Caki2 (cell line): ENCODE measurements at regions not wholly inside any gene's neighbourhood (a gene's known extent, or its start where the extent isn't known, plus 50 kb on each side); places are given as distances from the start of the nearest gene placed in this dataset.
A peak's percentile ranks its signal among the peaks of the same experiment; 100 is the strongest.
"Not testable (repeated sequence)": the region's sequence is repeated elsewhere in the genome, so short reads cannot be mapped to it uniquely, and the experiment has no call there.

Experiments
- DNase-seq: peaks from one replicate; pipeline ENCODE4 v3.0.0-alpha.2; 2015; ENCODE audit warnings: low read depth
- in situ Hi-C: cut with HindIII; loops from 2 replicates; pipeline ENCODE4 v1.10.0; 2016; ENCODE audit warnings: low sequenced_read_pairs, low pct_unique_long_range_greater_than_20kb, mixed read lengths

DNA sequence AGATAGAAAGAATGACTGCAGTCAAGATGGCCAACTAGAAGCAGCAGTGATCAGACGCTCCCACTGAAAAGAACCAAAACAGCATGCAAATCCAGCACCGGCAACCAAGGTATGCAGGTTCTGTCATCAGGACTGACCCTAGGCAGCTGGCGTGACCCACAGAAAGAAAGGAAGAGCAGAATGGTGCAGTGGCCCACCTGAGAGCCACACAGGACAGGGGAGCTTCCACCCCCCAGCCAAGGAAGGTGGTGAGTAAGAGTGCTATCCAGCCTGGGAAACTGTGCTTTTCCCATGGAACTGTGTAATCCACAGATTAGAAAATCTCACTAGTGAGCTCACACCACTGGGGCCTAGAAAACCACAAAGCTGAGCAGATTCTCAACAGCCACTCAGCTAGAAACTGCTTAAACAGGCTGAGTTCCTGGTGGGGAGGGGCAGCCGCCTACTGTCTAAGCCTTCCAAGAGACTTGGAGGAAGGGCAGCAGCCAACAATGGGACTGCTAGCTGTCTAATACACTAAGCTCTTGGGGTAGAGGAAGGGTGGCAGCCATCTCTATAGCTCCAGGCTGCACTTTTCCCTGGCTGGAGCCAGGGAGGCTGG, 127.9 kb downstream of the EVA1A start:
- in situ Hi-C loops: no loop called here
- DNase-seq: peak; percentile 6

DNA sequence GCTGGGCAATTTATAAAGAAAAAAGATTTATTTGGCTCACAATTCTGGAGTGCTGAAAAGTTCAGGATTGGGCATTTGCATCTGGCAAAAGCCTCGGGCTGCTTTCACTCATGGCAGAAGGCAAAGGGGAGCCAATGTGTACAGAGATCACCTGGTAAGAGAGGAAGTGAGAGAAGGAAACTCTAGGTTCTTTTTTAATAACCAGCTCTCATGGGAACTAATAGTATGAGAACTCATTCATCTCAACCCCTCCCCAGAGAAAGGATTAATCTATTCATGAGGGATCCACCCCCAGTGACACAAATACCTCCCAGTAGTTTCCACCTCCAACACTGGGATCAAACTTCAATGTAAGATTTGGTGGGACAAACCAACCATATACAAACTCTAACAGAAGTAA, 129.0 kb downstream of the EVA1A start:
- in situ Hi-C loops: no loop called here
- DNase-seq: peak; percentile 7

DNA sequence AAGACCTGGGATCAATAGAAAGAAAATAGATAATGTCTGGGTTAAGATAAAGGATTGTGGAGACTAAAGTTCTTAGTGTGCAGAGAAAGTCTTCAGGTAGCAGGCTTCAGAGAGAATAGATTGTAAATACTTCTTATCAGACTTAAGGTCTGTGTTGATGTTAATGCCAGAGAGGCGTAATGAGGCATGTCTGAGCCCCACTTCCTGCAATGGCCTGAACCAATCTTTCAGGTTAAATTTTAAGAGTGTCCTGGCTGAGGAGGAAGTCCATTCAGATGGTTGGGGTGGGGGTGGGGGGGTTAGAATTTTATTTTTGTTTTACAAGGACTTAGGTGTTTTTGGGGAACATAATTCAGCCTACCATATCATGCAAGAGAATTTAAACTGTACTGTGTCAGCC, 129.5 kb downstream of the EVA1A start:
- DNase-seq: no peak
- in situ Hi-C loops: no loop called here

DNA sequence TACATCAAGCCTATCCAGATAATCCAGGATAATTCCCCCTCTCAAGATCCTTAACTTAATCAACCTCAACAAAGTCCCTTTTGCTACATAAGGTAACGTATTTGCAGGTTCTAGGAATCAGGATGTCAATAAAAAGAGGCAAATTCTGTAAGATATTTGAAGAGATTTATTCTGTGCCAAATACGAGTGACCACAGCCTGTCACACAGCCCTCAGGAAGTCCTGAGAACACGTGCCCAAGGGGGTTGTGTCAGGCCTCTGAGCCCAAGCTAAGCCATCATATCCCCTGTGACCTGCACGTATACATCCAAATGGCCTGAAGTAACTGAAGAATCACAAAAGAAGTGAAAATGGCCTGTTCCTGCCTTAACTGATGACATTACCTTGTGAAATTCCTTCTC, 130.3 kb downstream of the EVA1A start:
- in situ Hi-C loops, DNase-seq: not testable (repeated sequence)

DNA sequence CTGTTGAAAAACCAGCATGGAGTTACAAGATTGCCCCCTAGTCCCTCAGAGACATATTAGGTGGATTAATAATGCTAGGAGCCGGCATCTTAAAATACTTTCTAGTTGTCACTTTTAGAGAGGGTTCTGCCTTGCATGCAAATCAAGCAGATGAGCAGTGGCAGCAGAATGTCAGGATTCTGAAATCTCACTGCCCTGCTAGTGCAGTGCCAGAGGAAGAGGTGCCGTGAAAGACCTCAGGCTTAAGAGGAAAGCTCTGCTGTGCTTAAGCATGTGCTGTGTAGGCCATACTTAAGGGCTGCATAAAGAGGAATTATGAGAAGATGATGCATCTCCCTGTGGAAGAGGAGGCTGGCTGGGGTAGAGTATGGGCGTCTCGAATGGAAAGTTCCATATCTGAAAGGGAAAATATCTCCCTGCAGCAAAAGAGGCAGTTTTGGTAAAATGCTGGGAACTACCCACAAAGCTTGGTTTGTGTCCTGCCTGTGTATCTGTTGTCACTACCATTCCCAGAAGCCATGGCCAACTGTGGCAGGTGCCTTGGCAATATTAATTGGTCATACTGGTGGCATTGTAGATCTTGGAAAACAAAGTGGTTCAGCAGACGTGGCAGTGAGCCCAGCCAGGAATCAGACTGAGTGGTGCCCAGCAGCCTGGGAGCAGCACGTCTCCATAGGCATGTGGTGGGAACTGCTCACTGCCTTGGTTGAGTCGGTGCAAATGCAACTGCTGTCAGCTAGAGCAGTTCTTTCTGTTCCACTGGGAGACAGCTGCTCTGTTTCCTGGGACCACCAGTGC, 131.9 kb downstream of the EVA1A start:
- in situ Hi-C loops: no loop called here
- no peak for DNase-seq

DNA sequence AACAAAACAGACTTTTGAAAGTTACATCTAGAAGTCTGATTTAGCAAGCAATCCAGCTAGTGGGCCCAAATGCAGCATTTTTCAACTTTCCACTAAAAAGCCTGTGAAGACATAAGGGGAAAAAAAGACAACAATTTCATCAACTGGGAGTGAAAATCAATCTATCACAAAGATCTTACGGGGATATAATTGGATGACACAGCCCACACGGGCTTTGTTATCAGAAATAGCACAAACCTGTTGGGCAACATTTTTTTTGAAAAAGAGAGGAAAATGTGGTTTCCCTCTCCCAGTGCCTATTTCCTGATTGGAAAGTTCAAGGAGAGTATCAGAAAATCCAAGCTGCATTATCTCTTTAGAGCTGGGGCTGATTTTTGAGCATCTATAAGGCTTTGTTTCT, 132.7 kb downstream of the EVA1A start:
- in situ Hi-C loops: no loop called here
- DNase-seq: no peak

DNA sequence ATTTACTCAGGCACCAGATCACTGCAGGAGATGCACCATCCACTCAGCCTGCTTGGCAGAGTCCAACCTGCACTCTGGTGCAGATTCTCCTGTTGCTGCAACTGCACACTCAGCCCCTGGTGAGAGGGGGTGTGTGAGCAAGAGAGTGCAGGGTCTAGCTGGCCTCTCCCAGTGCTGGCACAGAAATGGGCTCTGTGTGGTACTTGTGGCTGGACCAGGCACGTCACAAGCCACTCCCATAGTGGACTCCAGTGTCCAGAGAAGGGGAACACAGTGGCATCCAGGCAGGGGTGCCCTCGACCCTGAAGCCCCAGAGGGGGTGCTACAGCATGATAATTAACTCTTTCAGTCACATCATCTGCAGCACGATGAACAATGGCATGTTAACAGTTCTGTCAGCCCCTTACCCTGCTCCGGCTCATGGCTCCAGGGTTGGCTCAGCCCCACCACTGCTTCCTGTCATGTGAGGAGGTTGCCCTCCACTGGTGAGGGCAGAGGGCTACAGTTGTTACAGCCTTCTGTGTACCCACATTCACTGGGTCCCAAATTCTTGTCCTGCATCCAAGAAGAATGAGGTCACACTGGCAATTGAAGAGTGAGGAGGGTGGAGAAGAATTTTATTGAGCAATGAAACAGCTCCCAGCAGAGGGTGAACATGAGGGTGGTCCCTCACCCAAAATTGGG, 135.7 kb downstream of the EVA1A start:
- in situ Hi-C loops: no loop called here
- DNase-seq: no peak

DNA sequence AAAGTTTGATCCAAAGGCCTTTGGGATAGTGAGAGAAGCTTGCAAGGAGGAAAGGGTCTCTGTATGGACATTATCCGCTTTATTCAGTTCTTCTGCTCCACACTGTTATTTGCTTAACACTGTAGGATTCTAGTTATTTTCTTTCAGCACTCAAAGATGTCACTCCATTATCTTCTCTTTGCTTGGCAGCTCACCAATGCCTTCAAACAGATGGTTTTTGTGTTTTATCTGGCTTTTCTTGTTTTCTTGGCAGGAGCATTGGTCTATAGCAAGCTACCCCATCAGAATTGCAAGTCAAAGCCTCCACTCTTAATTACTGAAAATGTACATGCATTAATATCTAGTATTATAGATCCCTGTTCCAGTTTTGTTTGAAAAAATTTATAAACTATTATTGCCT, 138.8 kb downstream of the EVA1A start:
- in situ Hi-C loops: no loop called here

DNA sequence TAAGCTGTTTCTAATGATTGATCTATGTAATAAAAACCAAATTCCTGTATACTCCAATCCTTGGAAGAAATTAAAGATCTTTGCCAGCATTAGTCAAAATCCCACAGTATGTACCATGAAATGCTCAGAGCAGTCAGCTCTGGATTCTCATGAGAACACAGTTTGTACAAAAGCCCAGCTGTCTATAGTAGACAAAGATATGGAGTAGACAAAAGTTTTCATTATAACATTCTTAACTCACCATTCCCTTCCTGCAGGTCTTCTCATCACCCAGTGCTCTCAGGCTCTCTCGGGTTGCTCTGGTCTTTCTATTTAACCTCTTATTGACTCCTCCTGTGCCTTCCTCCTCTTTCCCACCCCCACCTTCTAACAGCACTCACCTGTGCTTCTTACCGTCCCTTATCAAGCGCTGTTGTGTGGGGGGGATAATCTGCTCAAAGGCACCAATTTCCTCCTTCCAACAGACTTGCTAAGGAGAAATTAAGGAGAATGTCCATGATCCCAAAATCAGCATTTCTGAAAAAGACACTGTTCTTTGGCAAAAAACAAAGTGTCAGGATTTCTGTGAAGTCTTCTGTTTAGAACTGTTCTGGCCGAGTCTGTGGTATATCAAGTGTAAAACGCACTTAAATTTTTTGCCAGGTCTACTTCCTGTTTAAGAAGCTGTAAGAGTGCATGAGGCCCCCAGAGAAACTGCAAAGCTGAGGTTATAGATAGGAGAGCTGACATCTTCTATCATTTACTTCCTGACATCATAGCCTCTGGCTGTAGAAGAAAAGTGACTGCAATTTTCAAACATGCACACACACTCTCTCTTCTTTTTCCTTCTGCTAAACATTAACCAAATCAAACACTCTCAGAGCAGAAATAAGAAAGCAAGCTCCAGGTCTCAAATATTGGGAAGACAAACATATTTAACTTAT, 144.1 kb downstream of the EVA1A start:
- in situ Hi-C loops: no loop called here
- DNase-seq: peak; percentile 33

More for the DNA sequence above, 138.8 kb downstream of the EVA1A start:
- DNase-seq: no peak

DNA sequence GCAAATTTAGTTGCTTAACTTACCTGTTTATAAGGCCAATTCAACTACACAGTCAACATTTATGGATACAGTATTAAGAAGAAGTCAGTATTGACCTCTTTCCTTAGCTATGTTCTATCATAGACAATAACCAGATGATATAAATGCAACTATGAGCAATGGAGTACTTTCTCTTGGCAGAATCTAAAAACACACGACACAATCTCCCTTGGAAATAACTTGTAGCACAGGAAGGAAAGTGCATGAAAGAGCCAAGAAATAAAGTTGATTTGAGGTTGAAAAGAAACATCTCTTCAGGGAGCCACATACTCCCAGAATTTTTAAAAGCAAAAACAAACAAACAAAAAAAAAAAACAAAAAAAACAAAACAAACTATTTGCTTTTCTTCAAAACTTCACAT, 145.0 kb downstream of the EVA1A start:
- no peak for DNase-seq
- in situ Hi-C loops: no loop called here

DNA sequence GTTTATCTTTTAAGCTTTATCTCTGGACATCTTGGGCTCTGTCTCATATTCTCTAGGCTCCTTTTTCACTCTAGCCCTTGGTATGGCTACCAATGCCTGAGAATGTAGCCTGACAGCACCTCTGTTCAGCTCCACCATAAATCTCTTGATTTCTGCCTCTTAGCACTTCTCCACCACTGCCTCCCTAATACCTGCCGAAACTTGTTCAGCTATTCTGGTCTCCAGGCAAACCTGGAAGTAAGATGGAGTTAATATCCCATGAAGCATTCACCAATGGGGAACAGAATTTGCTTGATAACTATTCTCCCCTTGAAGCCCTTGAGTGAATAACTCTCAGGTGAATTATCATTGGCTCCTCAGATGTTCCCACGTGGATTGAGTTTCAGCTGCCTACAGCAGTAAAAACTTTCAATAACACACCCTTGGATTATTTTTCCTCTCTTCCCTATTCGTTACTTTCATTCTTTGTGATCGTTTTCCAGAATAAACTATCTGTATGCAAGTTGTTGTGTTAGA, 145.6 kb downstream of the EVA1A start:
- in situ Hi-C loops: no loop called here
- DNase-seq: no peak

DNA sequence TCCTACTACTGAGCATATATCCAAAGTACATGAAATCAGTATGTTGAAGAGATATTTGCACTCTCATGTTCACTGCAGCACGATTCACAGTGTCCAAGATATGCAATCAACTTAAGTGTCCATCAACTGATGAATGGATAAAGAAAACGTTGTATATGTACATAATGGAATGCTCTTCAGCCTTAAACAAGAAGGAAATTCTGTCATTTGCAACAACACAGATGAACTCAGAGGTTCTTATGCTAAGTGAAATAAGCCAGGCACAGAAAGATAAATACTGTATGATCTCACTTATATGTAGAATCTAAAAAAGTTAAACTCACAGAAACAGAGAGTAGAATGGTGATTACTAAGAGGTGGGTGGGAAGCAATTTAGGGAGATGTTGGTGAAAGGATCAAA, 149.2 kb downstream of the EVA1A start:
- no peak for DNase-seq
- in situ Hi-C loops: no loop called here

DNA sequence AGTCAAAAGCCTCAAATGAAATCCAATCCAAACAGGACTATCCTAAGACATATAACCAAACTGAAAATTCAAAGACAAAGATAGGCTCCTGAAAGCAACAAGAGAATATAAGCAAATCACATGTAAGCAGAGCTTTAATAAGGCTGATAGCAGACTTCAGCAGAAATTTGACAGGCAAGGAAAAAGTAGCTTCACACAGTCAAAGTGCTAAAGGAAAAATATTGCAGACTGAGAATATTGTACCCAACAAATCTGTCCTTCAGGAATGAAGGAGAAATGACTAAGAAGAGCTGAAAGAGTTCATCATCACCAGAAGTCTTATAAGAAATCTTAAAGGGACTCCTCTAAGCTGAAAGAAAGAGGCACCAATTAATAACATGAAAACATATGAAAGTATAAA, 150.0 kb downstream of the EVA1A start:
- in situ Hi-C loops: no loop called here
- DNase-seq: no peak

DNA sequence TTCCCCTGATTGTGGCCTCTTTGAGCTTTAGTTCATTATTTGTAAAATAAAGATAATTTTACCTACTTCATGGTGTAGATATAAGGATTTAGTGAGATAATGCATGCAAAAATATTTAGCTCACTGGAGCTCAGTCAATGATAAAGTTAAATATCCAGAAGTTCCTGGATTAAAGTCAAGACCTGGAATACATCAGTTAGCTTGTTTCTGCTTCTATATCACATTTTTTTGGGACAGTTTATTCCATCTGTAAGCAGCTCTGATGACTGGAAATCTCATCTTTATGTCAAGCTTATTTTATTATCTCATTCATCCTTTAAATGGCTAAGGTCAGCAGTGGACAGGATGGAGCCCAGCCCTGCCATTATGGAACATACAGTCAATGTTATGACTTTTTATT, 152.0 kb downstream of the EVA1A start:
- in situ Hi-C loops: no loop called here
- no peak for DNase-seq

DNA sequence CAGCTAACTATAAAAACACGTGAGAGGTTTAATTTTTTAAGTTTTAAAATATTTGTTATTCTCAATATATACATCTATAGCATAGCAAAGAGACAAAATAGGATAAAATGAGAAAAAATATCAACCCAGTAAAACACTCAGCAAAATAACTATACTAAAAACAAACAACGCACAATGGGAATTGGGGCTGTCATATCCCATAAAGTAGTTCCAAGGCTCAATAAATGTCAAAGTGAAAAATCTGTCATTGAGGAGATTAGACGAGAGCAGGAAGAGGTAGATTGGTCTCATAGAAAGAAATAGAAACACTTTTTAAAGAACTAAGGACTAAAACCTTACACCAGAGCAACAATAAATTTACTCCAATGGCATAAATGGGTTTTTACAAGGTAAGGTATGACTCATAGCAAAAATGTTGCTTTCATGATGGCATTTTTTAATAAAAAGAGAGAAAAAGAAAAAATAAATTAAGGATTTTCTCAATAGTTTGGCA, 153.7 kb downstream of the EVA1A start:
- DNase-seq: no peak
- in situ Hi-C loops: no loop called here

DNA sequence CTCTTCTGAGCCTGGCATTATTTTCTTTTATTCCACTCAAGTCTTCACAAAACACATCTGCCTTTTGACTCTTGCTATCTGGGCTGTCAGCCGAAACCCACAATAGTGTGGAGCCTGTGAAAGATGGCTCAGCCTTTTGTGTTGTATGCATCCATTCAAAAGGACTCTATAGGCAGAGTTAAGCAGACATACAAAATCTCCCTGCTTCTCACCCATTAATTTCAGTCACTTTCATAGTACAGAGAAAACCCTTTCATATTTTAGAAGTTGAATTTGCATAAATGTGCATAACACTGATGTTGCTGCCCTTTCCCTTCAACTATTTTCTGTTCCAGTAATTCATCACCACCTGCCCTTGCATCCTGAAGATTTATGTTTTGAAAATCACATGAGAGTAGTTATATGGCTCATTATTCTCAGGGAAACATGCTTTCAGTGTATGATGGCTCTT, 154.6 kb downstream of the EVA1A start:
- in situ Hi-C loops: no loop called here
- no peak for DNase-seq

DNA sequence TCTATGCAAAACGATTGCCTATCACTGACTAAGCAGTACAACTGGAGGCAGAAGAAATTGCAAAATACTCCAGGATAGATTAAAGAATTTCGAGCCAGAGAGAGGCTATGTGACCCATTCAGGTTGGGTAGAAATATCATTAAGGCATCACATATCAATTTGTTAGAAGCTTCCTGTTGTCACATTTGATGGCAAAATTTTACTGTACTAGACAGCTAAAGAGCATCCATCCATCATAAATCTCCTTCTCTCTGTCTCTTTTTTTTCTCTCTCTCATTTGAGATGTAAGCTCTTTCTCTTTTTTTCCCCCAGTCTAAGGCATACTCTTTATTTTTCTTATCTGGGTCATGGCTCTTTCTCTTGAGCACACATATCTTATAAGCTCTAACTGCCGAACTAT, 155.7 kb downstream of the EVA1A start:
- no peak for DNase-seq
- in situ Hi-C loops: no loop called here

DNA sequence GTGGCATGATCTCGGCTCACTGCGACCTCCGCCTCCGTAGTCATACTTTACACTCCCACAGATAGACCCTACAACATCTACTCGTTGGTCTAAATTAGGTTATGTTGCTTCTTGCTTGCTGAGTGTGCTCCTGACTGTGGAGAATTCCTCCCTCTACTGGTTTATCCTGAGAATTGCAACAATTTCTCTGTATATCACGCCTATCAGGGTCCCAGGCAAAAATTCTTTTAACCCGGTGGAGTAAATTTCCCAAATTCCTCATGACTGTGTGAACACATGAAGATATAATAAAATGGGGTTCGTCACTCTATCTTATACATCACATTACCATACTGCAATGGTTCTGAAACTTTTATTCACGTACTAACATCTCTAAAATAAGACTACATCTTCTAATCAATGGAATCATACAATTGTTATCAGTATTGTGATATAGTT, 156.7 kb downstream of the EVA1A start:
- peak; percentile 41 for DNase-seq
- in situ Hi-C loops: no loop called here
